ENCODE measurements at regions not wholly inside any gene's neighbourhood (a gene's known extent, or its start where the extent isn't known, plus 50 kb on each side); places are given as distances from the start of the nearest gene placed in this dataset.
"Not testable (repeated sequence)": the region's sequence is repeated elsewhere in the genome, so short reads cannot be mapped to it uniquely, and the experiment has no call there.

- H3K27ac Mint-ChIP-seq (ENCODE audit: low read depth, unreplicated experiment), result no peak overlapping the region
- H3K9me3 Mint-ChIP-seq (ENCODE audit: unreplicated experiment), result no peaks in the 10 kb centered on the region
- H3K4me3 Mint-ChIP-seq (ENCODE audit: unreplicated experiment), result no peak overlapping the region
- intact Hi-C loops (cut with micrococcal nuclease), result no loop called here
- POLR2A ChIA-PET, result no interaction called here
- CTCF ChIA-PET, result no interaction called here
- no TSS peak for BruUV-seq (replicated peaks)
- DNase-seq (ENCODE audit: unreplicated experiment), result no peak
- no peak for TF ChIP-seq CTCF (IDR thresholded peaks at IDR 0.05; ENCODE audit: unreplicated experiment)
- H3K27me3 Mint-ChIP-seq (ENCODE audit: insufficient read depth, unreplicated experiment), result no peaks in the 10 kb centered on the region
- no peaks in the 10 kb centered on the region for H3K4me1 Mint-ChIP-seq (ENCODE audit: insufficient read depth, unreplicated experiment)
- H3K36me3 Mint-ChIP-seq (ENCODE audit: insufficient read depth, unreplicated experiment), result no peaks in the 10 kb centered on the region
Observed at GRCh38 chr3:152683521-152683999, 151.4 kb upstream of the P2RY1 start.

GRCh38 chr3:152684279-152684678 lies 150.7 kb upstream of the P2RY1 start:
- DNase-seq (ENCODE audit: unreplicated experiment), result no peak
- Mint-ChIP-seq H3K27me3 (ENCODE audit: insufficient read depth, unreplicated experiment) (no peaks in the 10 kb centered on the region), H3K27ac (ENCODE audit: low read depth, unreplicated experiment) (no peak overlapping the region), H3K4me1 (ENCODE audit: insufficient read depth, unreplicated experiment) (no peaks in the 10 kb centered on the region), H3K36me3 (ENCODE audit: insufficient read depth, unreplicated experiment) (no peaks in the 10 kb centered on the region), H3K4me3 (ENCODE audit: unreplicated experiment) (no peak overlapping the region), H3K9me3 (ENCODE audit: unreplicated experiment) (no peaks in the 10 kb centered on the region)
- CTCF ChIA-PET, result interaction anchor here (1.1 kb wide), 1 partner anchor 16 kb away, joined by 3 read pairs; no protein-coding TSS in a partner anchor
- no TSS peak for BruUV-seq (replicated peaks)
- no peak for TF ChIP-seq CTCF (IDR thresholded peaks at IDR 0.05; ENCODE audit: unreplicated experiment)
- POLR2A ChIA-PET, result no interaction called here
- intact Hi-C loops (cut with micrococcal nuclease), result no loop called here

GRCh38 chr3:152688313-152688712 lies 146.6 kb upstream of the P2RY1 start:
- peak; percentile 44 for DNase-seq (ENCODE audit: unreplicated experiment)
- Mint-ChIP-seq H3K4me3 (ENCODE audit: unreplicated experiment) (no peak overlapping the region), H3K4me1 (ENCODE audit: insufficient read depth, unreplicated experiment) (no peaks in the 10 kb centered on the region), H3K9me3 (ENCODE audit: unreplicated experiment) (no peaks in the 10 kb centered on the region), H3K27ac (ENCODE audit: low read depth, unreplicated experiment) (no peak overlapping the region), H3K27me3 (ENCODE audit: insufficient read depth, unreplicated experiment) (no peaks in the 10 kb centered on the region), H3K36me3 (ENCODE audit: insufficient read depth, unreplicated experiment) (no peaks in the 10 kb centered on the region)
- TF ChIP-seq CTCF (IDR thresholded peaks at IDR 0.05; ENCODE audit: unreplicated experiment), result no peak
- BruUV-seq (replicated peaks), result no TSS peak
- ChIA-PET CTCF (no interaction called here), POLR2A (interaction anchor here (1.1 kb wide), 1 partner anchor 61 kb away, joined by 3 read pairs; no protein-coding TSS in a partner anchor)
- intact Hi-C loops (cut with micrococcal nuclease), result no loop called here

GRCh38 chr3:152692326-152692725 lies 142.6 kb upstream of the P2RY1 start:
- H3K4me3 Mint-ChIP-seq (ENCODE audit: unreplicated experiment); CTCF ChIA-PET; DNase-seq (ENCODE audit: unreplicated experiment); H3K27ac Mint-ChIP-seq (ENCODE audit: low read depth, unreplicated experiment); H3K9me3 Mint-ChIP-seq (ENCODE audit: unreplicated experiment); intact Hi-C loops (cut with micrococcal nuclease); BruUV-seq (replicated peaks); H3K4me1 Mint-ChIP-seq (ENCODE audit: insufficient read depth, unreplicated experiment); H3K27me3 Mint-ChIP-seq (ENCODE audit: insufficient read depth, unreplicated experiment); H3K36me3 Mint-ChIP-seq (ENCODE audit: insufficient read depth, unreplicated experiment); POLR2A ChIA-PET: not testable (repeated sequence)

GRCh38 chr3:152693521-152694250 lies 141.2 kb upstream of the P2RY1 start:
- DNase-seq (ENCODE audit: unreplicated experiment); H3K27me3 Mint-ChIP-seq (ENCODE audit: insufficient read depth, unreplicated experiment); POLR2A ChIA-PET; H3K27ac Mint-ChIP-seq (ENCODE audit: low read depth, unreplicated experiment); H3K9me3 Mint-ChIP-seq (ENCODE audit: unreplicated experiment); intact Hi-C loops (cut with micrococcal nuclease); H3K36me3 Mint-ChIP-seq (ENCODE audit: insufficient read depth, unreplicated experiment); H3K4me3 Mint-ChIP-seq (ENCODE audit: unreplicated experiment); H3K4me1 Mint-ChIP-seq (ENCODE audit: insufficient read depth, unreplicated experiment); CTCF ChIA-PET; BruUV-seq (replicated peaks): not testable (repeated sequence)
